Epidermal melanocyte (primary cell): ENCODE measurements at regions not wholly inside any gene's neighbourhood (a gene's known extent, or its start where the extent isn't known, plus 50 kb on each side); places are given as distances from the start of the nearest gene placed in this dataset.

Experiments used
- DNase-seq: peaks from one replicate; pipeline ENCODE4 v3.0.0; 2011; ENCODE audit warnings: low spot score; ENCODE audit not compliant: insufficient read length

- no peak for DNase-seq
These were observed 109.8 kb upstream of the FOXG1 start for GRCh38 chr14:28656704-28657255.

DNA sequence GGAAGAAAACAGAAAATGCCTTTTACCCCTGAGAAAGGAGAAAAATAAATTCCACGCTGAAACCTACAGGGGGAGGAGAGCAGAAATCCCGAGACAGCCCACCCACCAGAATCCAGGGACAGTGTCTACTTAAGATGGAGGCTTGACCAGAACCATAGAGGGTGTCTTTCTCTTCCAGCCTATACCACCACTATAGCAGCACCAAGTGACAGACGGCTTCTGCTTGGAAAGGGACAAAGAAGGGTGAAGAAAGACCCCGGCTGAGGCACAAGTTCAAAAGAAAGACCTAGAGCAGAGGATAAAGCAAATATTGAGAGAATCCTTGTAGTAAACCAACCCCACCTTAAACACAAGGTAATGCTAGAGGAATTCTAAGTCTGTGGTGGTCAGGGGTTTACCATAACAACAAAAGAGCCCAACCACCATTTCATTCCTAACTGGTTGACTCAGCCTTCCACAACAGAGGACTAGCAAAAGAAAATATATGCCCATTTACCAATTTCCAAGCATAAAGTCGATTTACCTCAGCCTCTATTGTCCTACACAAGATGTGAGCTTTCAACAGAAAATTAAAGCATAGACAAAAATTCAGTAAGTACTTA, 105.3 kb upstream of the FOXG1 start:
- DNase-seq, result no peak

DNA sequence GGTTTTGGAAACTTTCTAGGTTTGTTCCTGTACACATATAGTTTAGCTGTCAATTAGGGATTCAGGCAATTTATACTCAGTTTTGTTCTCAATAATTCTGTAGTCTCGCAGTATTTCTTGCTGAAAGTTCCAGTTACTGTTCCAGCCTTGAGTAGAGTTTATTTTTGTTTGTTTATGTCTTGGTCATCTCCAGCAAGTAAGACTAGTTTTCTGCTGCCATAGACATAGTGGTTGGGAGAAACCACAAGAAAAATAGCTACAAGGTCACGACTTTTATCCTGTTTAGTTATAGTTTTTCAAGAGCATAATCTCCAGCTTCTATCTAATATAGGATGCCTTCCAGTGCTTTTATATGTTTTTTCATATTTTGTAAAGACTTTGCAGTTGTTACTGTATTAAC, 99.6 kb upstream of the FOXG1 start:
- no peak for DNase-seq

- no peak for DNase-seq
These were observed 95.2 kb upstream of the FOXG1 start for GRCh38 chr14:28671425-28671824.

GRCh38 chr14:28673056-28673455, 93.5 kb upstream of the FOXG1 start:
- DNase-seq, result no peak

DNA sequence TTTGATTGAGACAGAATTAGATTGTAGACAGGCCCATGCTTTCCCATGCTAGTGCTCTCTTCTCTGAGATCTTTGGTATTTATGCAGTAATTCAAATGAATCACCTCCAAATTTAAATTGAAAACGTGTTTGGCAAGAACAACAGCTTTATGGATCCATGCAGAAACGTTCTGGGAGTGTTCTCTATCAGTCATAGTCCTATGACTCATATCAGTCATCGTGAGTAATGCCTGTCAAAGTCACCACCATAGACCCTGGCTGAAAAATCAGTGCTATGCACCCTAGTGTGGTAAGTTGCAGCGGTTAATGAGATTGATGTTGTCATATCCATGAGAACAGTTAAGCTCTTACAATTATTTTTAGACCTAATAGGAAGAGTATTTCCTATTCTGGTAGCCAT, 90.1 kb upstream of the FOXG1 start:
- no peak for DNase-seq

DNA sequence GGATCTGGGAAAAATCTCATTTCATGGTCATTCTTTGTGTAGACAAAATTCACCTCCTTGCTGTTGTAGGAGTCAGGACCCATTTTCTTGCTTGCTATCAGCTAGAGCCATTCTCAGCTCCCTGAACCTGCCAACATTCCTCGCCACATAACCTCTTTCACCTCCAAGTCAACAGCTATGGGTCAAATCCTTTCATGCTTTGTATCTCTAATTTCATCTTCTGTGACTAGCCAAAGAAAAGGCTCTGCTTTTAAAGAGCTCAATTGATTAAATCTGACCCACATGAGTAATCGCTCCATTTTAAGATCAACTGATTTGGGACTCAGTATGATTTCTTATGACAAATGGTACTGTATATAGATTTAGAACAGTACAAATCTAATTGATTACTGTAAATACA, 89.2 kb upstream of the FOXG1 start:
- no peak for DNase-seq

GRCh38 chr14:28678887-28679286, 87.7 kb upstream of the FOXG1 start:
- DNase-seq, result no peak

DNA sequence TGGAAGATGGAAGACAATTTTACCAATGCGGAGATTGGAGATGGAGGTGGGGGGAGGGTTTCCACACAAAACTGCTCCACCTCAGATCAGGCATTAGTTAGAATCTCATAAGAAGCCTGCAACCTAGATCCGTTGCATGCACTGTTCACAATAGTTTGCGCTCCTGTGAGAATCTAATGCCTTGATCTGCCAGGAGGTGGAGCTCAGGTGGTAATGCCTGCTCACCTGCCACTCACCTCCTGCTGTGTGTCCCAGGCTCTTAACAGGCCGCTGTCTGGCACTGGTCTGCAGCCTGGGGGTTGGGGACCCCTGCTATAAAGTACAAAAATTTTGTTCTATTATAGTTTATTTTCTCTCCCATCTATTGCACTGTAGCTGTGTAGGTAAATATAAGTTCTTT, 84.9 kb upstream of the FOXG1 start:
- DNase-seq, result no peak

GRCh38 chr14:28690029-28690692, 76.4 kb upstream of the FOXG1 start:
- no peak for DNase-seq

- DNase-seq, result no peak
These were observed 71.5 kb upstream of the FOXG1 start for GRCh38 chr14:28695109-28695508.

DNA sequence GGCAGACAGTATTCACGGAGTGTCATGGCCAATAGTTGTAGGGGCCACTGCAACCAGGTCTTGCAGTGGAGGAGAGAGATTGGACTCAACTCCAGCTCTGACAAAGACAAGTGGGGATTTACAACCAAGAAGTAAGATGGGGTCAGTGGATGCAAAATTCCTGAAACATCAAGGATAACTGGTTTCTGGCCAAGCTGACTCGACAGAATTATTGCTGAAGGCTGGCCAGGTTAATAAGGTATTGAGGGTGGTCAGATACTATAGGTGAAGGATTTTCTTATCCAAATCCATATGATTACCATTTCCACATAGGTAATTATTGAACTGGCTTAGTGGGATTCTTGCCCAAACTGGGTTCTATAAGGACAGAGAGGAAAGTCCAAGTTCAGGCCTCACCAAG, 64.9 kb upstream of the FOXG1 start:
- no peak for DNase-seq

GRCh38 chr14:28703482-28703881, 63.1 kb upstream of the FOXG1 start:
- no peak for DNase-seq

- DNase-seq, result no peak
These were observed 62.4 kb upstream of the FOXG1 start for GRCh38 chr14:28704153-28704552.

DNA sequence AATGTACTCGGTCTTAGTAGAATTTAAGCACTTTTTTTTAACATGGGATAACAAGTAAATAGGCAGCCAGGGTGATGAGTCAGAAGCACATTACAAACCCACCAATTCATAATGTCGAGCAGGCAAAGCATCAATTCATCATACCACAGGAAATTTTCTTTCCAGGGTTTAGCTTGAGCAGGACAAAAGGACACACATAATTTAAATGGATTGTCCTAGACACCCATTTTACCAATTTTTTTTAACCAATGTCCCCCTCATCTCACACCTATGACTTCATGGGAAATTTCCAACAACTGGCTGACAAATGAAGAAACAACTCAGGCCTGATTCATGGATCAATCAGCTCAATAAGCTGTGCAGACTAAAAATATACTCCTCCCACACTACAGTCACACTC, 58.8 kb upstream of the FOXG1 start:
- DNase-seq, result no peak

DNA sequence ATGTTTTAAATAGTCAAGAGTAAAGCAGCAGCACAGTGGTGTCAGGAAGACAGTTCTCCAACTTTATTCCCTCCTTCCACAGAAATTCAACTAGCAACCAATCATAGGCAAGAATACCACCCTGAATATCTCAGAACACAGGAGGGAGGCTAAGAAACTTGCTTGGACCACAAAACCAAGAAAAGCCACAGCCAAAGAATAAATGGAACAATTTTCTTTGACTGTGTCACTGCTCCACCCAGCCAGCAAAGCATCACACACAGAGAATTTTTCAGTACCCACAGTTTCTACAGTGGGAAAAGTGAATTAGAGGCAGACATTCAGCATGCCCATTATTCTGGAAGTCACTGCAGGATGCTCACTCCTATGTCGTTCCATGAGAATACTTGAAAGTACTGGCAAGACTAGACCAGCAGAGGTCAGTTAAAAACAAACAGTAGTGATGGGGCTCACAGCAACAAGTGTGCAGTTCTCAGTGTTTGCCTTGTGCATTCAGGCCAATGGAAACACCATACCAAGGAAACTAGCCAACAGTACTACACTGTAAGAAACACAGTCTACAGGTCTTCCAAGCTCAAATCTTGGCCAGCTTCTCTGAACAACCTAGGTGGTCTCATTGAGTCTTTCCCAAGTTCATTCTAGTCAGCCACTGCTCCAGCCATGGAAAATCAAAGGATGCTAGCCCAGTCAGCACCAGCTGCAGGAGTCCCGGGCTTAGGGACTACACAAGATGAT, 56.8 kb upstream of the FOXG1 start:
- no peak for DNase-seq
